ENCODE measurements at regions not wholly inside any gene's neighbourhood (a gene's known extent, or its start where the extent isn't known, plus 50 kb on each side); places are given as distances from the start of the nearest gene placed in this dataset.

GRCh38 chr1:98575955-98576354, 85.6 kb upstream of the SNX7 start:
- Histone ChIP-seq H3K9me3 (replicated peaks) (no peaks in the 10 kb centered on the region), H3K4me3 (no peak overlapping the region), H3K36me3 (no peaks in the 10 kb centered on the region), H3K4me1 (no peaks in the 10 kb centered on the region), H3K27me3 (ENCODE audit: low read depth) (no peaks in the 10 kb centered on the region), H3K27ac (replicated peaks) (no peak overlapping the region)
- no peak for DNase-seq
- intact Hi-C loops (cut with micrococcal nuclease) = no loop called here
- TF ChIP-seq CTCF (IDR thresholded peaks at IDR 0.05; ENCODE audit: borderline replicate concordance) = no peak

- no peak for TF ChIP-seq CTCF (IDR thresholded peaks at IDR 0.05; ENCODE audit: borderline replicate concordance)
- H3K4me3 ChIP-seq = no peak overlapping the region
- intact Hi-C loops (cut with micrococcal nuclease) = no loop called here
- H3K36me3 ChIP-seq = no peaks in the 10 kb centered on the region
- H3K9me3 ChIP-seq (replicated peaks) = peaks cover 4% of the 10 kb centered on the region
- no peak overlapping the region for H3K27ac ChIP-seq (replicated peaks)
- DNase-seq = no peak
- H3K4me1 ChIP-seq = no peaks in the 10 kb centered on the region
- peaks cover 4% of the 10 kb centered on the region for H3K27me3 ChIP-seq (ENCODE audit: low read depth)
Measured at GRCh38 chr1:98565951-98566350, 95.6 kb upstream of the SNX7 start.

GRCh38 chr1:98559291-98559690, 102.2 kb upstream of the SNX7 start:
- Histone ChIP-seq H3K4me1 (no peaks in the 10 kb centered on the region), H3K27me3 (ENCODE audit: low read depth) (peaks cover 4% of the 10 kb centered on the region), H3K4me3 (no peak overlapping the region), H3K27ac (replicated peaks) (no peak overlapping the region), H3K9me3 (replicated peaks) (peaks cover 4% of the 10 kb centered on the region), H3K36me3 (no peaks in the 10 kb centered on the region)
- no peak for TF ChIP-seq CTCF (IDR thresholded peaks at IDR 0.05; ENCODE audit: borderline replicate concordance)
- DNase-seq = no peak
- intact Hi-C loops (cut with micrococcal nuclease) = no loop called here

GRCh38 chr1:98557895-98558294, 103.6 kb upstream of the SNX7 start:
- no peak for TF ChIP-seq CTCF (IDR thresholded peaks at IDR 0.05; ENCODE audit: borderline replicate concordance)
- no peak for DNase-seq
- intact Hi-C loops (cut with micrococcal nuclease) = no loop called here
- peaks cover 3% of the 10 kb centered on the region for H3K9me3 ChIP-seq (replicated peaks)
- H3K27ac ChIP-seq (replicated peaks) = no peak overlapping the region
- H3K4me1 ChIP-seq = no peaks in the 10 kb centered on the region
- peaks cover 2% of the 10 kb centered on the region for H3K27me3 ChIP-seq (ENCODE audit: low read depth)
- H3K36me3 ChIP-seq = no peaks in the 10 kb centered on the region
- H3K4me3 ChIP-seq = no peak overlapping the region

- peak; percentile 51 for TF ChIP-seq CTCF (IDR thresholded peaks at IDR 0.05; ENCODE audit: borderline replicate concordance)
- Histone ChIP-seq H3K4me3 (no peak overlapping the region), H3K27ac (replicated peaks) (no peak overlapping the region), H3K27me3 (ENCODE audit: low read depth) (no peaks in the 10 kb centered on the region), H3K9me3 (replicated peaks) (peaks cover 3% of the 10 kb centered on the region), H3K4me1 (no peaks in the 10 kb centered on the region), H3K36me3 (no peaks in the 10 kb centered on the region)
- intact Hi-C loops (cut with micrococcal nuclease) = no loop called here
- no peak for DNase-seq
Measured at GRCh38 chr1:98556521-98557158, 104.9 kb upstream of the SNX7 start.

Measured in left ventricle myocardium inferior (tissue), 1 donor.